ENCODE measurements at regions not wholly inside any gene's neighbourhood (a gene's known extent, or its start where the extent isn't known, plus 50 kb on each side); places are given as distances from the start of the nearest gene placed in this dataset.

DNA sequence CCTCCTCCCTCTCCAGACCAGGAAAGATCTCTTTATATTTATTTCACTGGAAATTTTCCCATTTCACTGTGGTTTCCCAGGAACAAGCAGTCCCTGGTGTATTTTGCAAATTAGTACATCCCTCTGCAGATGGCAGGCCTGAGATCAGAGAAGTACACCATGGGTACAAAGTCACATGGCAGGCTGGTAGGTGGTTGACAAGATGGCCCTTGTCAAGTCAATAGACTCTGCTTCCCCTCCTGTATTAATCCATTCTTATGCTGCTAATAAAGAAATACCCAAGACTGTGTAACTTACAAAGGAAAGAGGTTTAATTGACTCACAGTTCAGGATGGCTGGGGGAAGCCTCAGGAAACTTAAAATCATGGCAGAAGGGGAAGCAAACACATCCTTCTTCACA lies 51.6 kb upstream of the KSR1 start:
- Mint-ChIP-seq H3K4me1 (ENCODE audit: low read depth) (no peaks in the 10 kb centered on the region), H3K27me3 (ENCODE audit: low read depth) (peaks cover 5% of the 10 kb centered on the region), H3K4me3 (no peak overlapping the region), H3K36me3 (ENCODE audit: low read depth) (no peaks in the 10 kb centered on the region), H3K27ac (no peak overlapping the region), H3K9me3 (no peaks in the 10 kb centered on the region)
- DNase-seq (ENCODE audit: low spot score): no peak

Measured in T-helper 2 cell treated with Interferon-gamma antibody and Interleukin-4, amounts not matched to agents 5 μg/mL and 100 μg/mL, for 36 hours (primary cell).